ENCODE measurements at regions not wholly inside any gene's neighbourhood (a gene's known extent, or its start where the extent isn't known, plus 50 kb on each side); places are given as distances from the start of the nearest gene placed in this dataset.

GRCh38 chr5:167702014-167702413 lies 589.4 kb upstream of the WWC1 start:
- TF ChIP-seq, protein P1, sequence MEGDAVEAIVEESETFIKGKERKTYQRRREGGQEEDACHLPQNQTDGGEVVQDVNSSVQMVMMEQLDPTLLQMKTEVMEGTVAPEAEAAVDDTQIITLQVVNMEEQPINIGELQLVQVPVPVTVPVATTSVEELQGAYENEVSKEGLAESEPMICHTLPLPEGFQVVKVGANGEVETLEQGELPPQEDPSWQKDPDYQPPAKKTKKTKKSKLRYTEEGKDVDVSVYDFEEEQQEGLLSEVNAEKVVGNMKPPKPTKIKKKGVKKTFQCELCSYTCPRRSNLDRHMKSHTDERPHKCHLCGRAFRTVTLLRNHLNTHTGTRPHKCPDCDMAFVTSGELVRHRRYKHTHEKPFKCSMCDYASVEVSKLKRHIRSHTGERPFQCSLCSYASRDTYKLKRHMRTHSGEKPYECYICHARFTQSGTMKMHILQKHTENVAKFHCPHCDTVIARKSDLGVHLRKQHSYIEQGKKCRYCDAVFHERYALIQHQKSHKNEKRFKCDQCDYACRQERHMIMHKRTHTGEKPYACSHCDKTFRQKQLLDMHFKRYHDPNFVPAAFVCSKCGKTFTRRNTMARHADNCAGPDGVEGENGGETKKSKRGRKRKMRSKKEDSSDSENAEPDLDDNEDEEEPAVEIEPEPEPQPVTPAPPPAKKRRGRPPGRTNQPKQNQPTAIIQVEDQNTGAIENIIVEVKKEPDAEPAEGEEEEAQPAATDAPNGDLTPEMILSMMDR (IDR thresholded peaks at IDR 0.05), result no peak
- TF ChIP-seq ZFX (IDR thresholded peaks at IDR 0.05; ENCODE audit: borderline replicate concordance), result no peak
